Gastrocnemius medialis (tissue), 4 donors: ENCODE measurements at regions not wholly inside any gene's neighbourhood (a gene's known extent, or its start where the extent isn't known, plus 50 kb on each side); places are given as distances from the start of the nearest gene placed in this dataset.
A peak's percentile ranks its signal among the peaks of the same experiment; 100 is the strongest.

Experiments
- ATAC-seq, 2 donors: fragments of 150-250 bp; one replicate each; pipeline ENCODE4 v1.9.1; 2016
- DNase-seq, 2 donors: peaks; one replicate each; pipeline ENCODE4 v3.0.0-alpha.2; 2019
- H3K27ac ChIP-seq, 4 donors: fragments of 200-600 bp; sonication (generic); 1 replicate in 1 of 4; 2 replicates in 3 of 4; pipeline ENCODE4 v1.5.1; 2016 to 2018; ENCODE audit warnings: mild to moderate bottlenecking in 2 of 4, moderate library complexity in 1 of 4
- H3K27me3 ChIP-seq, 3 donors: fragments of 200-600 bp; sonication (generic) in 2 of 3; 1 replicate in 1 of 3; 2 replicates in 2 of 3; pipeline versions ENCODE4 v1.5.1 to v1.6.0; 2016 to 2019; ENCODE audit warnings: mild to moderate bottlenecking in 1 of 3, moderate library complexity in 1 of 3
- H3K36me3 ChIP-seq, 2 donors: fragments of 200-600 bp; sonication (generic) in 1 of 2; one replicate each; pipeline ENCODE4 v1.5.1; 2017 to 2018
- H3K4me1 ChIP-seq, 2 donors: fragments of 200-600 bp; sonication (generic) in 1 of 2; one replicate each; pipeline ENCODE4 v1.5.1; 2016 to 2017; ENCODE audit warnings: mild to moderate bottlenecking in 2 of 2
- H3K4me3 ChIP-seq, 4 donors: fragments of 200-600 bp; sonication (generic) in 3 of 4; 1 replicate in 1 of 4; 2 replicates in 3 of 4; pipeline ENCODE4 v1.5.1; 2016 to 2019; ENCODE audit warnings: mild to moderate bottlenecking in 2 of 4
- H3K9me3 ChIP-seq, 3 donors: fragments of 200-600 bp; sonication (generic) in 2 of 3; 1 replicate in 1 of 3; 2 replicates in 2 of 3; pipeline ENCODE4 v1.5.1; 2016 to 2019
- CTCF ChIP-seq, 5 experiments: fragments of 450-650 bp in 3 of 5; fragments of 200-600 bp in 2 of 5; sonication (generic) in 2 of 5; IDR thresholded peaks in 4 of 5; conservative IDR thresholded peaks in 1 of 5; 1 replicate in 4 of 5; 2 replicates in 1 of 5; pipeline ENCODE4 v1.5.1; 2016 to 2019; ENCODE audit warnings: antibody characterized with exemption in 5 of 5, mild to moderate bottlenecking in 3 of 5, moderate library complexity in 3 of 5
- POLR2A ChIP-seq, 2 donors: fragments of 450-650 bp; IDR thresholded peaks; one replicate each; pipeline ENCODE4 v1.6.1; 2017; ENCODE audit warnings: antibody characterized with exemption in 2 of 2, mild to moderate bottlenecking in 2 of 2, moderate library complexity in 2 of 2
- in situ Hi-C, 4 donors: fragments of 200-750 bp; cut with MboI; loops; one replicate each; pipeline versions ENCODE4 v1.15.0 to v1.8.0; 2017; ENCODE audit warnings: low sequenced_read_pairs in 4 of 4
- intact Hi-C: fragments of 100-400 bp; cut with DNase I; formaldehyde crosslinking; loops from one replicate; pipeline ENCODE4 v1.15.1; 2023; ENCODE audit warnings: low total_unique reads

GRCh38 chr3:127134887-127135240 is 58.1 kb upstream of the PRR23E start:
- no peak for TF ChIP-seq POLR2A (IDR thresholded peaks at IDR 0.05)
- TF ChIP-seq CTCF (IDR thresholded peaks at IDR 0.05 in 4 of 5, conservative IDR thresholded peaks at IDR 0.05 in 1 of 5) = no peak
- Histone ChIP-seq H3K4me3 (peak overlapping the region; percentile 48 to 55 (median 52)), H3K9me3 (no peaks in the 10 kb centered on the region), H3K4me1 (peaks cover 20 to 38% of the 10 kb centered on the region in 2 donors), H3K27ac (peak overlapping the region in 1 of 4 donors; percentile 48), H3K36me3 (no peaks in the 10 kb centered on the region), H3K27me3 (no peaks in the 10 kb centered on the region)
- ATAC-seq (no peak), DNase-seq (no peak)
- in situ Hi-C loops (no loop called here), intact Hi-C loops (no loop called here)

DNA sequence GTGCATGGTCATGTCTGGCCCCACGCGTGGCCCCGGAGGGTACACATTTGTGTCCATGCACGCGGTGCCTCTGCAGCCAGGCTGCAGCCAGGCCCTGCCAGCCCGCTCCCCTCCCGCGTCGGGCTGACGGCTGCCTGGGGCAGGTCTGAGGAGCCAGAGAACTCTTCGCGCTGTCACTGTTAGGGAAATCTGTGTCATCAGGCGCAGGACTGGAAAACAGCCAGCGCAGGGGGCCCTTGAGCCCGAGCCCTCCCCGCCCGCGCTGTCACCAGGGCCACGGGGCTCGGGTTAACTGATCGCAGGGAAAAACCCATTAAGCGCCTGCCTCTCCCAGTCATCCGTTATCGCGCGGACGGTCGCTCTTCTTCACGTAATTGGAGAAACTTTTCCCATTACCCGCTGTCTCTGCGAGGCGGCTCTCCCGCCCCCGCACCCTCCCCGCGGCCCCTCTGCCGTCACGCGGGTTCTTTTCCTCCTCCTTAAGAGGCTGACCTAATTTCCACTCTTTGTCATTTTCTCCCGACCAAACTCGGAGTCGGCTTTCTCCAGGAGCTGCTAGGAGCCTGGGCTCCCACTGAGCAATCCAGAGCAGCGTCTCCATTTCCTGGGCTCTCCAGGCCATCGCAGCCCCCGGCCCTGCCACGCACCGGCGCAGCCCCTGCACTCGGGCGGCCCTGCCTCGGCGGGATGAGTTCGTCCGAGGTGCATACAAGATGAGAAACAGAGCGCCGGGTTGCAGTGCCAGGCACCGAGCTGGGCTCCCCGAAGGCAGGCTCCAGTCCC is 57.5 kb upstream of the PRR23E start:
- ATAC-seq (peak; percentile 16 to 27), DNase-seq (no peak)
- Histone ChIP-seq H3K4me3 (peak overlapping the region; percentile 48 to 55 (median 52)), H3K27me3 (no peaks in the 10 kb centered on the region), H3K36me3 (no peaks in the 10 kb centered on the region), H3K27ac (peak overlapping the region in 3 of 4 donors; percentile 4 to 48 (median 29)), H3K9me3 (no peaks in the 10 kb centered on the region), H3K4me1 (peaks cover 20 to 39% of the 10 kb centered on the region in 2 donors)
- TF ChIP-seq CTCF (IDR thresholded peaks at IDR 0.05 in 4 of 5, conservative IDR thresholded peaks at IDR 0.05 in 1 of 5) = no peak
- TF ChIP-seq POLR2A (IDR thresholded peaks at IDR 0.05) = no peak
- intact Hi-C loops = no loop called here
- in situ Hi-C loops = no loop called here

- peaks cover 20 to 39% of the 10 kb centered on the region in 2 donors for H3K4me1 ChIP-seq
- DNase-seq = no peak
- no peaks in the 10 kb centered on the region for H3K9me3 ChIP-seq
- H3K36me3 ChIP-seq = no peaks in the 10 kb centered on the region
- no peaks in the 10 kb centered on the region for H3K27me3 ChIP-seq
- intact Hi-C loops (no loop called here), in situ Hi-C loops (no loop called here)
- TF ChIP-seq POLR2A (IDR thresholded peaks at IDR 0.05) (no peak), CTCF (IDR thresholded peaks at IDR 0.05 in 4 of 5, conservative IDR thresholded peaks at IDR 0.05 in 1 of 5) (no peak)
- peak overlapping the region in 2 of 4 donors; percentile 29 to 48 for H3K27ac ChIP-seq
- H3K4me3 ChIP-seq = peak overlapping the region in 1 of 4 donors; percentile 55
- no peak for ATAC-seq
Observed at GRCh38 chr3:127136024-127136600, 56.8 kb upstream of the PRR23E start.

GRCh38 chr3:127136706-127137105 is 56.2 kb upstream of the PRR23E start:
- H3K9me3 ChIP-seq = no peaks in the 10 kb centered on the region
- DNase-seq (no peak), ATAC-seq (no peak)
- TF ChIP-seq CTCF (IDR thresholded peaks at IDR 0.05 in 4 of 5, conservative IDR thresholded peaks at IDR 0.05 in 1 of 5) = no peak
- no peak for TF ChIP-seq POLR2A (IDR thresholded peaks at IDR 0.05)
- intact Hi-C loops = no loop called here
- in situ Hi-C loops = no loop called here
- no peak overlapping the region for H3K27ac ChIP-seq
- no peaks in the 10 kb centered on the region for H3K36me3 ChIP-seq
- no peaks in the 10 kb centered on the region for H3K27me3 ChIP-seq
- H3K4me1 ChIP-seq = peaks cover 20 to 39% of the 10 kb centered on the region in 2 donors
- no peak overlapping the region for H3K4me3 ChIP-seq
